ENCODE measurements at regions not wholly inside any gene's neighbourhood (a gene's known extent, or its start where the extent isn't known, plus 50 kb on each side); places are given as distances from the start of the nearest gene placed in this dataset.
A peak's percentile ranks its signal among the peaks of the same experiment; 100 is the strongest.

GRCh38 chr1:209260136-209260535 lies 323.4 kb upstream of the CAMK1G start:
- no peak for DNase-seq
- Histone ChIP-seq H3K79me1 (ENCODE audit: low read length) (no peaks in the 10 kb centered on the region), H3K36me3 (ENCODE audit: control insufficient read depth, insufficient read depth, low read length) (no peaks in the 10 kb centered on the region), H3K4ac (ENCODE audit: low read depth, low read length) (no peak overlapping the region), H3K4me3 (ENCODE audit: low read length) (no peak overlapping the region), H2AK5ac (ENCODE audit: low read length) (no peak overlapping the region), H3K4me1 (ENCODE audit: control insufficient read depth, low read depth, low read length) (no peaks in the 10 kb centered on the region), H3K27ac (ENCODE audit: low read depth, low read length) (no peak overlapping the region), H3K23ac (ENCODE audit: low read length) (no peak overlapping the region), H4K5ac (ENCODE audit: low read length) (no peak overlapping the region), H4K8ac (ENCODE audit: low read depth, low read length) (no peak overlapping the region), H2BK15ac (replicated peaks; ENCODE audit: low read depth) (no peak overlapping the region), H3K27me3 (ENCODE audit: insufficient read depth, low read length, poor library complexity) (no peaks in the 10 kb centered on the region), H2BK120ac (ENCODE audit: low read depth, low read length) (no peak overlapping the region), H3K18ac (ENCODE audit: low read length) (no peak overlapping the region), H3K9ac (ENCODE audit: low read length) (no peak overlapping the region), H2BK5ac (ENCODE audit: low read length) (no peak overlapping the region), H3K79me2 (ENCODE audit: control insufficient read depth, insufficient read depth, low read length) (no peaks in the 10 kb centered on the region), H3K56ac (ENCODE audit: low read length) (no peak overlapping the region), H3K4me2 (ENCODE audit: low read length) (no peak overlapping the region)
- no CpG with 5 or more reads among the region's 2 CpGs for WGBS (ENCODE audit: extremely low coverage, insufficient coverage, low lambda C conversion rate)

- Histone ChIP-seq H2AK5ac (ENCODE audit: low read length) (no peak overlapping the region), H3K56ac (ENCODE audit: low read length) (no peak overlapping the region), H3K18ac (ENCODE audit: low read length) (no peak overlapping the region), H3K27ac (ENCODE audit: low read depth, low read length) (no peak overlapping the region), H3K79me1 (ENCODE audit: low read length) (no peaks in the 10 kb centered on the region), H2BK5ac (ENCODE audit: low read length) (no peak overlapping the region), H3K27me3 (ENCODE audit: insufficient read depth, low read length, poor library complexity) (no peaks in the 10 kb centered on the region), H3K4me1 (ENCODE audit: control insufficient read depth, low read depth, low read length) (peaks cover under 1% of the 10 kb centered on the region), H2BK15ac (replicated peaks; ENCODE audit: low read depth) (no peak overlapping the region), H4K5ac (ENCODE audit: low read length) (no peak overlapping the region), H3K23ac (ENCODE audit: low read length) (no peak overlapping the region), H3K4me3 (ENCODE audit: low read length) (no peak overlapping the region), H3K4ac (ENCODE audit: low read depth, low read length) (no peak overlapping the region), H3K79me2 (ENCODE audit: control insufficient read depth, insufficient read depth, low read length) (no peaks in the 10 kb centered on the region), H3K9ac (ENCODE audit: low read length) (no peak overlapping the region), H2BK120ac (ENCODE audit: low read depth, low read length) (no peak overlapping the region), H3K36me3 (ENCODE audit: control insufficient read depth, insufficient read depth, low read length) (no peaks in the 10 kb centered on the region), H3K4me2 (ENCODE audit: low read length) (no peak overlapping the region), H4K8ac (ENCODE audit: low read depth, low read length) (no peak overlapping the region)
- WGBS (ENCODE audit: extremely low coverage, insufficient coverage, low lambda C conversion rate), result no CpG with 5 or more reads among the region's 1 CpG
- DNase-seq, result no peak
These were observed 320.9 kb upstream of the CAMK1G start for GRCh38 chr1:209262631-209263030.

GRCh38 chr1:209265301-209265700 lies 318.2 kb upstream of the CAMK1G start:
- H2AK5ac ChIP-seq (ENCODE audit: low read length), result no peak overlapping the region
- no peak overlapping the region for H3K9ac ChIP-seq (ENCODE audit: low read length)
- WGBS (ENCODE audit: extremely low coverage, insufficient coverage, low lambda C conversion rate), result no CpG with 5 or more reads among the region's 7 CpGs

GRCh38 chr1:209266590-209267205 lies 316.8 kb upstream of the CAMK1G start:
- no peak overlapping the region for H3K4ac ChIP-seq (ENCODE audit: low read depth, low read length)
- no peak overlapping the region for H4K8ac ChIP-seq (ENCODE audit: low read depth, low read length)
- H3K56ac ChIP-seq (ENCODE audit: low read length), result no peak overlapping the region
- no peak overlapping the region for H3K4me3 ChIP-seq (ENCODE audit: low read length)
- no peak overlapping the region for H3K9ac ChIP-seq (ENCODE audit: low read length)
- no peak for DNase-seq
- no peak overlapping the region for H3K27ac ChIP-seq (ENCODE audit: low read depth, low read length)
- no peak overlapping the region for H2BK120ac ChIP-seq (ENCODE audit: low read depth, low read length)
- no peak overlapping the region for H3K4me2 ChIP-seq (ENCODE audit: low read length)
- H2BK5ac ChIP-seq (ENCODE audit: low read length), result no peak overlapping the region
- no CpG with 5 or more reads among the region's 5 CpGs for WGBS (ENCODE audit: extremely low coverage, insufficient coverage, low lambda C conversion rate)
- no peak overlapping the region for H4K5ac ChIP-seq (ENCODE audit: low read length)
- no peaks in the 10 kb centered on the region for H3K36me3 ChIP-seq (ENCODE audit: control insufficient read depth, insufficient read depth, low read length)
- H2BK15ac ChIP-seq (replicated peaks; ENCODE audit: low read depth), result peak overlapping the region; percentile 57
- no peak overlapping the region for H3K18ac ChIP-seq (ENCODE audit: low read length)
- H3K23ac ChIP-seq (ENCODE audit: low read length), result no peak overlapping the region
- H3K79me1 ChIP-seq (ENCODE audit: low read length), result no peaks in the 10 kb centered on the region
- H3K4me1 ChIP-seq (ENCODE audit: control insufficient read depth, low read depth, low read length), result peaks cover 5% of the 10 kb centered on the region
- H3K79me2 ChIP-seq (ENCODE audit: control insufficient read depth, insufficient read depth, low read length), result no peaks in the 10 kb centered on the region
- no peak overlapping the region for H2AK5ac ChIP-seq (ENCODE audit: low read length)
- no peaks in the 10 kb centered on the region for H3K27me3 ChIP-seq (ENCODE audit: insufficient read depth, low read length, poor library complexity)

More at GRCh38 chr1:209265301-209265700, 318.2 kb upstream of the CAMK1G start:
- Histone ChIP-seq H3K18ac (ENCODE audit: low read length) (no peak overlapping the region), H3K4me3 (ENCODE audit: low read length) (no peak overlapping the region), H3K23ac (ENCODE audit: low read length) (no peak overlapping the region), H4K5ac (ENCODE audit: low read length) (no peak overlapping the region), H3K79me2 (ENCODE audit: control insufficient read depth, insufficient read depth, low read length) (no peaks in the 10 kb centered on the region), H3K36me3 (ENCODE audit: control insufficient read depth, insufficient read depth, low read length) (no peaks in the 10 kb centered on the region), H3K4me1 (ENCODE audit: control insufficient read depth, low read depth, low read length) (peaks cover 5% of the 10 kb centered on the region), H3K79me1 (ENCODE audit: low read length) (no peaks in the 10 kb centered on the region), H3K56ac (ENCODE audit: low read length) (no peak overlapping the region), H2BK120ac (ENCODE audit: low read depth, low read length) (no peak overlapping the region), H3K4me2 (ENCODE audit: low read length) (no peak overlapping the region), H2BK15ac (replicated peaks; ENCODE audit: low read depth) (no peak overlapping the region), H3K27ac (ENCODE audit: low read depth, low read length) (no peak overlapping the region), H4K8ac (ENCODE audit: low read depth, low read length) (no peak overlapping the region), H2BK5ac (ENCODE audit: low read length) (no peak overlapping the region), H3K4ac (ENCODE audit: low read depth, low read length) (peak overlapping the region; percentile 59), H3K27me3 (ENCODE audit: insufficient read depth, low read length, poor library complexity) (no peaks in the 10 kb centered on the region)
- DNase-seq, result no peak

- Histone ChIP-seq H3K4ac (ENCODE audit: low read depth, low read length) (no peak overlapping the region), H3K18ac (ENCODE audit: low read length) (peak overlapping the region; percentile 19), H3K27me3 (ENCODE audit: insufficient read depth, low read length, poor library complexity) (no peaks in the 10 kb centered on the region), H3K79me2 (ENCODE audit: control insufficient read depth, insufficient read depth, low read length) (no peaks in the 10 kb centered on the region), H2BK120ac (ENCODE audit: low read depth, low read length) (no peak overlapping the region), H3K27ac (ENCODE audit: low read depth, low read length) (no peak overlapping the region), H3K4me3 (ENCODE audit: low read length) (no peak overlapping the region), H3K4me1 (ENCODE audit: control insufficient read depth, low read depth, low read length) (peaks cover 5% of the 10 kb centered on the region), H3K56ac (ENCODE audit: low read length) (peak overlapping the region; percentile 8), H3K79me1 (ENCODE audit: low read length) (no peaks in the 10 kb centered on the region), H3K36me3 (ENCODE audit: control insufficient read depth, insufficient read depth, low read length) (no peaks in the 10 kb centered on the region), H2AK5ac (ENCODE audit: low read length) (no peak overlapping the region), H2BK15ac (replicated peaks; ENCODE audit: low read depth) (no peak overlapping the region), H3K4me2 (ENCODE audit: low read length) (no peak overlapping the region), H2BK5ac (ENCODE audit: low read length) (no peak overlapping the region), H3K23ac (ENCODE audit: low read length) (no peak overlapping the region), H3K9ac (ENCODE audit: low read length) (no peak overlapping the region), H4K5ac (ENCODE audit: low read length) (no peak overlapping the region), H4K8ac (ENCODE audit: low read depth, low read length) (no peak overlapping the region)
- DNase-seq, result peak; percentile 69
- WGBS (ENCODE audit: extremely low coverage, insufficient coverage, low lambda C conversion rate), result no CpG with 5 or more reads among the region's 2 CpGs
These were observed 315.5 kb upstream of the CAMK1G start for GRCh38 chr1:209267968-209268367.

- Histone ChIP-seq H2BK5ac (ENCODE audit: low read length) (no peak overlapping the region), H3K23ac (ENCODE audit: low read length) (no peak overlapping the region), H3K9ac (ENCODE audit: low read length) (no peak overlapping the region), H3K18ac (ENCODE audit: low read length) (no peak overlapping the region), H3K27ac (ENCODE audit: low read depth, low read length) (no peak overlapping the region), H3K79me2 (ENCODE audit: control insufficient read depth, insufficient read depth, low read length) (no peaks in the 10 kb centered on the region), H4K8ac (ENCODE audit: low read depth, low read length) (no peak overlapping the region), H3K4me1 (ENCODE audit: control insufficient read depth, low read depth, low read length) (peaks cover 5% of the 10 kb centered on the region), H3K79me1 (ENCODE audit: low read length) (no peaks in the 10 kb centered on the region), H3K4me2 (ENCODE audit: low read length) (no peak overlapping the region), H3K4ac (ENCODE audit: low read depth, low read length) (no peak overlapping the region), H3K27me3 (ENCODE audit: insufficient read depth, low read length, poor library complexity) (no peaks in the 10 kb centered on the region), H3K56ac (ENCODE audit: low read length) (no peak overlapping the region), H2BK15ac (replicated peaks; ENCODE audit: low read depth) (no peak overlapping the region), H2BK120ac (ENCODE audit: low read depth, low read length) (no peak overlapping the region), H2AK5ac (ENCODE audit: low read length) (no peak overlapping the region), H4K5ac (ENCODE audit: low read length) (no peak overlapping the region), H3K4me3 (ENCODE audit: low read length) (no peak overlapping the region), H3K36me3 (ENCODE audit: control insufficient read depth, insufficient read depth, low read length) (no peaks in the 10 kb centered on the region)
- WGBS (ENCODE audit: extremely low coverage, insufficient coverage, low lambda C conversion rate), result no CpG with 5 or more reads among the region's 1 CpG
- peak; percentile 82 for DNase-seq
These were observed 315.0 kb upstream of the CAMK1G start for GRCh38 chr1:209268479-209268878.
